ENCODE measurements at regions not wholly inside any gene's neighbourhood (a gene's known extent, or its start where the extent isn't known, plus 50 kb on each side); places are given as distances from the start of the nearest gene placed in this dataset.

GRCh38 chrX:83446355-83446754 lies 61.7 kb upstream of the POU3F4 start:
- Histone ChIP-seq H3K27ac (ENCODE audit: low read length) (no peak overlapping the region), H3K36me3 (replicated peaks; ENCODE audit: insufficient read depth, low read length) (no peaks in the 10 kb centered on the region), H2AFZ (ENCODE audit: low read length) (no peak overlapping the region), H3K4me3 (ENCODE audit: low read length) (no peak overlapping the region), H3F3A (ENCODE audit: insufficient read depth, low read length) (no peaks in the 10 kb centered on the region), H3K4me2 (ENCODE audit: low read depth, low read length) (no peak overlapping the region), H3K4me1 (ENCODE audit: low read length) (no peaks in the 10 kb centered on the region), H3K27me3 (replicated peaks; ENCODE audit: insufficient read depth, low read length) (no peaks in the 10 kb centered on the region), H3K79me2 (ENCODE audit: low read length) (no peaks in the 10 kb centered on the region), H3K9me3 (replicated peaks; ENCODE audit: insufficient read depth, low read length) (no peaks in the 10 kb centered on the region), H3K9ac (ENCODE audit: low read length) (no peak overlapping the region), H4K20me1 (ENCODE audit: insufficient read depth, low read length) (no peaks in the 10 kb centered on the region), H3K9me2 (replicated peaks; ENCODE audit: insufficient read depth, low read length) (no peaks in the 10 kb centered on the region)
- TF ChIP-seq CTCF (IDR thresholded peaks at IDR 0.05; ENCODE audit: low read length), result no peak
- TF ChIP-seq EZH2phosphoT487 (IDR thresholded peaks at IDR 0.05; ENCODE audit: low read length), result no peak
- TF ChIP-seq EZH2 (optimal IDR thresholded peaks at IDR 0.05; ENCODE audit: low read depth, low read length), result no peak
- no peak for DNase-seq

Measured in MM.1S (cell line).